ENCODE measurements at regions not wholly inside any gene's neighbourhood (a gene's known extent, or its start where the extent isn't known, plus 50 kb on each side); places are given as distances from the start of the nearest gene placed in this dataset.

GRCh38 chr10:10128387-10128786 is 889.3 kb upstream of the CELF2 start:
- peak; percentile 53 for DNase-seq

- DNase-seq, result no peak
These were observed 887.0 kb upstream of the CELF2 start for GRCh38 chr10:10130686-10131085.

- DNase-seq, result no peak
These were observed 885.7 kb upstream of the CELF2 start for GRCh38 chr10:10132009-10132408.

- no peak for DNase-seq
These were observed 884.4 kb upstream of the CELF2 start for GRCh38 chr10:10133281-10133680.

GRCh38 chr10:10138685-10139084 is 879.0 kb upstream of the CELF2 start:
- DNase-seq, result no peak

- DNase-seq, result no peak
These were observed 875.8 kb upstream of the CELF2 start for GRCh38 chr10:10141782-10142382.

- DNase-seq, result no peak
These were observed 871.1 kb upstream of the CELF2 start for GRCh38 chr10:10146604-10147003.

GRCh38 chr10:10149899-10150298 is 867.8 kb upstream of the CELF2 start:
- DNase-seq, result peak; percentile 19

GRCh38 chr10:10156917-10157600 is 860.6 kb upstream of the CELF2 start:
- DNase-seq, result no peak

- no peak for DNase-seq
These were observed 856.8 kb upstream of the CELF2 start for GRCh38 chr10:10160821-10161312.

GRCh38 chr10:10164848-10165247 is 852.8 kb upstream of the CELF2 start:
- no peak for DNase-seq

- no peak for DNase-seq
These were observed 852.3 kb upstream of the CELF2 start for GRCh38 chr10:10165415-10165814.

GRCh38 chr10:10178476-10178875 is 839.2 kb upstream of the CELF2 start:
- no peak for DNase-seq

GRCh38 chr10:10193848-10194247 is 823.8 kb upstream of the CELF2 start:
- DNase-seq, result no peak

GRCh38 chr10:10196701-10197100 is 821.0 kb upstream of the CELF2 start:
- no peak for DNase-seq

GRCh38 chr10:10197423-10197822 is 820.2 kb upstream of the CELF2 start:
- DNase-seq, result no peak

GRCh38 chr10:10198363-10198762 is 819.3 kb upstream of the CELF2 start:
- DNase-seq, result no peak

- no peak for DNase-seq
These were observed 813.3 kb upstream of the CELF2 start for GRCh38 chr10:10204415-10204814.

- peak; percentile 2 for DNase-seq
These were observed 811.8 kb upstream of the CELF2 start for GRCh38 chr10:10205906-10206305.

GRCh38 chr10:10207538-10207937 is 810.1 kb upstream of the CELF2 start:
- peak; percentile 3 for DNase-seq

- peak; percentile 81 for DNase-seq
These were observed 809.5 kb upstream of the CELF2 start for GRCh38 chr10:10208196-10208595.

- DNase-seq, result peak; percentile 80
These were observed 808.5 kb upstream of the CELF2 start for GRCh38 chr10:10209167-10209566.

GRCh38 chr10:10211409-10211808 is 806.3 kb upstream of the CELF2 start:
- DNase-seq, result no peak

GRCh38 chr10:10213237-10213636 is 804.4 kb upstream of the CELF2 start:
- no peak for DNase-seq
